ENCODE measurements at regions not wholly inside any gene's neighbourhood (a gene's known extent, or its start where the extent isn't known, plus 50 kb on each side); places are given as distances from the start of the nearest gene placed in this dataset.

- Histone ChIP-seq H2BK12ac (ENCODE audit: low read depth, low read length) (no peak overlapping the region), H4K20me1 (replicated peaks in 1 of 2; ENCODE audit: control insufficient read depth in 1 of 2, insufficient read depth in 2 of 2, low read length in 2 of 2) (no peaks in the 10 kb centered on the region), H3K27ac (ENCODE audit: low read depth, low read length) (no peak overlapping the region), H3K23ac (ENCODE audit: insufficient read length) (no peak overlapping the region), H3K27me3 (replicated peaks in 1 of 4; ENCODE audit: control insufficient read depth in 3 of 4, extremely low read depth in 1 of 4, insufficient read depth in 3 of 4, low read length in 3 of 4) (no peaks in the 10 kb centered on the region), H3K18ac (ENCODE audit: extremely low read depth, low read length) (no peak overlapping the region), H3K36me3 (ENCODE audit: control insufficient read depth in 2 of 4, insufficient read depth in 4 of 4, low read length in 3 of 4) (no peaks in the 10 kb centered on the region), H4K8ac (ENCODE audit: extremely low read depth, insufficient read depth, low read length) (no peak overlapping the region), H3K79me2 (ENCODE audit: control insufficient read depth in 1 of 2, insufficient read depth in 2 of 2, low read length in 2 of 2) (no peaks in the 10 kb centered on the region), H2BK5ac (ENCODE audit: low read depth, low read length) (no peak overlapping the region), H4K5ac (ENCODE audit: insufficient read length, low read depth, low read length) (no peak overlapping the region), H4K91ac (replicated peaks; ENCODE audit: insufficient read length, low read length) (no peak overlapping the region), H3K14ac (ENCODE audit: insufficient read length) (no peak overlapping the region), H3K79me1 (ENCODE audit: low read depth, low read length) (no peaks in the 10 kb centered on the region), H2BK15ac (ENCODE audit: low read length) (no peak overlapping the region), H2BK20ac (ENCODE audit: low read length) (no peak overlapping the region), H2BK120ac (replicated peaks; ENCODE audit: low read depth, low read length) (no peak overlapping the region), H3K4ac (replicated peaks; ENCODE audit: insufficient read length, low read depth, low read length) (no peak overlapping the region), H3K9ac (replicated peaks in 1 of 4; ENCODE audit: extremely low read depth in 1 of 4, low read depth in 3 of 4, low read length in 3 of 4) (no peak overlapping the region), H3K4me2 (ENCODE audit: insufficient read depth in 1 of 2, low read depth in 2 of 2, low read length in 2 of 2) (0 out of 4 replicates have a peak overlapping the region, but pooled peaks of 1 of the 2 experiments have one; percentile 53), H2AK5ac (ENCODE audit: low read depth, low read length) (no peak overlapping the region), H3K23me2 (ENCODE audit: low read depth, low read length) (no peaks in the 10 kb centered on the region), H3K9me3 (ENCODE audit: insufficient read depth in 2 of 2, low read depth in 1 of 2, low read length in 1 of 2) (no peaks in the 10 kb centered on the region), H3K4me1 (replicated peaks in 1 of 4; ENCODE audit: control insufficient read depth in 3 of 4, insufficient read depth in 4 of 4, low read length in 3 of 4) (peaks cover 0 to 6% (median under 1%) of the 10 kb centered on the region in 4 experiments; a peak in 2 of 7 replicates), H2AFZ (ENCODE audit: low read length) (no peak overlapping the region), H3K4me3 (ENCODE audit: extremely low read depth in 1 of 4, insufficient read depth in 2 of 4, low read depth in 3 of 4, low read length in 4 of 4) (no peak overlapping the region), H3K56ac (replicated peaks; ENCODE audit: insufficient read length, low read depth, low read length) (no peak overlapping the region)
- FAIRE-seq = no peak
- WGBS, 2 experiments (ENCODE audit: extremely low coverage in 1 of 2, insufficient coverage in 1 of 2, insufficient read length in 1 of 2, insufficient replicate concordance in 2 of 2, low coverage in 1 of 2, low lambda C conversion rate in 2 of 2, missing lambda C conversion rate in 1 of 2) = 94% methylated on average over 5 of the region's 5 CpGs; no CpG with 5 or more reads in 1 of the 2 experiments
- TF ChIP-seq BRCA1 (IDR thresholded peaks at IDR 0.05; ENCODE audit: low read depth, low read length) (no peak), RXRA (IDR thresholded peaks at IDR 0.05; ENCODE audit: insufficient read depth, low read depth, low read length) (no peak), HDAC6 (IDR thresholded peaks at IDR 0.05; ENCODE audit: low read depth, low read length) (no peak), RFX5 (IDR thresholded peaks at IDR 0.05; ENCODE audit: borderline replicate concordance, low read depth, low read length) (no peak), EZH2 (IDR thresholded peaks at IDR 0.05; ENCODE audit: low read depth, low read length, severe bottlenecking) (no peak), ASH2L (IDR thresholded peaks at IDR 0.05; ENCODE audit: low read length) (no peak), POLR2AphosphoS5 (IDR thresholded peaks at IDR 0.05; ENCODE audit: low read depth, low read length) (no peak), CHD2 (IDR thresholded peaks at IDR 0.05; ENCODE audit: low read length) (no peak), SP4 (IDR thresholded peaks at IDR 0.05; ENCODE audit: low read length) (no peak), USF2 (IDR thresholded peaks at IDR 0.05; ENCODE audit: low read length) (no peak), KDM5A (IDR thresholded peaks at IDR 0.05; ENCODE audit: low read length) (no peak), EGR1 (IDR thresholded peaks at IDR 0.05; ENCODE audit: borderline replicate concordance, low read depth, low read length) (no peak), SUZ12 (IDR thresholded peaks at IDR 0.05; ENCODE audit: low read length) (no peak), SIX5 (IDR thresholded peaks at IDR 0.05; ENCODE audit: low read depth, low read length) (no peak), TBP (IDR thresholded peaks at IDR 0.05; ENCODE audit: low read depth, low read length) (no peak)
- ChIA-PET POLR2A (ENCODE audit: partially characterized antibody) (no interaction called here), CTCF (ENCODE audit: partially characterized antibody) (no interaction called here)
- DNase-seq (ENCODE audit: low read depth in 1 of 2, low spot score in 2 of 2) = no peak
Measured at GRCh38 chr5:102130386-102130785, 165.7 kb downstream of the SLCO4C1 start.

Data from H1 (cell line).